ENCODE measurements at regions not wholly inside any gene's neighbourhood (a gene's known extent, or its start where the extent isn't known, plus 50 kb on each side); places are given as distances from the start of the nearest gene placed in this dataset.

- H3K4me1 ChIP-seq: no peaks in the 10 kb centered on the region
- ATAC-seq (no peak), DNase-seq (no peak)
- 92 to 95% (median 93%) methylated on average over 1 of the region's 1 CpG for WGBS, 3 donors
- H3K9me3 ChIP-seq: no peaks in the 10 kb centered on the region
- H3K27ac ChIP-seq: no peak overlapping the region
- no peak overlapping the region for H3K4me3 ChIP-seq
- H3K36me3 ChIP-seq (ENCODE audit: insufficient read depth in 1 of 2, low read depth in 1 of 2): no peaks in the 10 kb centered on the region
- H3K27me3 ChIP-seq (ENCODE audit: insufficient read depth in 3 of 3, low read length in 2 of 3): no peaks in the 10 kb centered on the region
- intact Hi-C loops (cut with DNase I): no loop called here
- no peak for TF ChIP-seq CTCF (IDR thresholded peaks at IDR 0.05)
These were observed 122.3 kb upstream of the POC5 start for GRCh38 chr5:75839547-75839946.

- no peak for DNase-seq
- Histone ChIP-seq H3K27me3 (ENCODE audit: insufficient read depth in 3 of 3, low read length in 2 of 3) (no peaks in the 10 kb centered on the region), H3K27ac (no peak overlapping the region), H3K4me1 (no peaks in the 10 kb centered on the region), H3K36me3 (ENCODE audit: insufficient read depth in 1 of 2, low read depth in 1 of 2) (no peaks in the 10 kb centered on the region), H3K9me3 (no peaks in the 10 kb centered on the region), H3K4me3 (no peak overlapping the region)
- no peak for TF ChIP-seq CTCF (IDR thresholded peaks at IDR 0.05)
- WGBS, 3 donors: 84 to 87% (median 85%) methylated on average over 7 of the region's 7 CpGs
- intact Hi-C loops (cut with DNase I): no loop called here
- no peak for ATAC-seq
These were observed 120.1 kb upstream of the POC5 start for GRCh38 chr5:75837258-75837841.

- Histone ChIP-seq H3K9me3 (no peaks in the 10 kb centered on the region), H3K4me3 (no peak overlapping the region), H3K27ac (no peak overlapping the region), H3K4me1 (no peaks in the 10 kb centered on the region), H3K36me3 (ENCODE audit: insufficient read depth in 1 of 2, low read depth in 1 of 2) (no peaks in the 10 kb centered on the region), H3K27me3 (ENCODE audit: insufficient read depth in 3 of 3, low read length in 2 of 3) (no peaks in the 10 kb centered on the region)
- no peak for ATAC-seq
- 88 to 93% (median 89%) methylated on average over 11 of the region's 11 CpGs for WGBS, 3 donors
- TF ChIP-seq CTCF (IDR thresholded peaks at IDR 0.05): no peak
- DNase-seq: no peak
- intact Hi-C loops (cut with DNase I): no loop called here
These were observed 114.3 kb upstream of the POC5 start for GRCh38 chr5:75831561-75831960.

GRCh38 chr5:75828029-75828428 is 110.8 kb upstream of the POC5 start:
- Histone ChIP-seq H3K4me3 (no peak overlapping the region), H3K27me3 (ENCODE audit: insufficient read depth in 3 of 3, low read length in 2 of 3) (no peaks in the 10 kb centered on the region), H3K4me1 (no peaks in the 10 kb centered on the region), H3K27ac (no peak overlapping the region), H3K36me3 (ENCODE audit: insufficient read depth in 1 of 2, low read depth in 1 of 2) (no peaks in the 10 kb centered on the region), H3K9me3 (no peaks in the 10 kb centered on the region)
- DNase-seq: no peak
- intact Hi-C loops (cut with DNase I): no loop called here
- WGBS, 3 donors: 56 to 63% (median 62%) methylated on average over 2 of the region's 2 CpGs
- no peak for TF ChIP-seq CTCF (IDR thresholded peaks at IDR 0.05)
- ATAC-seq: no peak

GRCh38 chr5:75824323-75824722 is 107.1 kb upstream of the POC5 start:
- ATAC-seq (no peak), DNase-seq (no peak)
- H3K4me3 ChIP-seq: no peak overlapping the region
- H3K4me1 ChIP-seq: no peaks in the 10 kb centered on the region
- TF ChIP-seq CTCF (IDR thresholded peaks at IDR 0.05): no peak
- no peaks in the 10 kb centered on the region for H3K27me3 ChIP-seq (ENCODE audit: insufficient read depth in 3 of 3, low read length in 2 of 3)
- no peaks in the 10 kb centered on the region for H3K36me3 ChIP-seq (ENCODE audit: insufficient read depth in 1 of 2, low read depth in 1 of 2)
- no peaks in the 10 kb centered on the region for H3K9me3 ChIP-seq
- intact Hi-C loops (cut with DNase I): no loop called here
- H3K27ac ChIP-seq: no peak overlapping the region
- 76 to 96% (median 82%) methylated on average over 1 of the region's 1 CpG for WGBS, 3 donors

Data from psoas muscle (tissue), 7 donors.